HCT116 (cell line): ENCODE measurements at regions not wholly inside any gene's neighbourhood (a gene's known extent, or its start where the extent isn't known, plus 50 kb on each side); places are given as distances from the start of the nearest gene placed in this dataset.

Source experiments
- ATAC-seq: fragments of 200-7000 bp; cut with Tn5 transposase; 2 replicates; pipeline ENCODE4 v1.9.1; 2020; ENCODE audit warnings: mild to moderate bottlenecking, moderate library complexity
- BruUV-seq: library from RNA; stranded (reverse); fragments of 400-500 nt; replicated peaks from 2 replicates; lab custom pipeline; 2021; lab: Mats Ljungman, UMichigan
- CTCF ChIA-PET: fragments of 300-600 bp; sonication (Branson Sonifier 250); formaldehyde crosslinking; loops from one replicate; lab custom pipeline; 2021; ENCODE audit warnings: antibody characterized with exemption; lab: Charles Lee
- POLR2A ChIA-PET: fragments of 300-600, 350-600 bp; sonication (Branson Sonifier 250); formaldehyde crosslinking; loops from one replicate; lab custom pipeline; 2021; ENCODE audit warnings: antibody characterized with exemption; lab: Charles Lee
- RAD21 ChIA-PET, 2 experiments: fragments of 300-600 bp; sonication (Branson Sonifier 250); formaldehyde crosslinking; loops; one replicate each; lab custom pipeline; 2023; ENCODE audit warnings: low total read pairs in 2 of 2; ENCODE audit not compliant: uncharacterized antibody in 2 of 2, unreplicated experiment in 2 of 2, low non-redundant PET in 1 of 2; lab: Charles Lee
- DNase-seq: peaks from one replicate; pipeline ENCODE4 v3.0.0-alpha.2; 2010; ENCODE audit warnings: low read depth, low spot score
- H2AFZ ChIP-seq: fragments of 200-600 bp; shearing (Covaris generic), sonication (generic); 2 replicates; pipeline ENCODE4 v1.6.1; 2017; ENCODE audit warnings: low read depth, mixed run types, mixed read lengths, antibody characterized with exemption, low read length; ENCODE audit not compliant: poor library complexity, severe bottlenecking
- H3K27ac ChIP-seq: 2 replicates; pipeline ENCODE4 v1.5.1; 2012; ENCODE audit warnings: low read depth, low read length
- H3K27me3 ChIP-seq: fragments of 200-600 bp; sonication (generic); 2 replicates; pipeline ENCODE4 v1.6.1; 2016; ENCODE audit warnings: mixed run types, low read length, mixed read lengths; ENCODE audit not compliant: insufficient read depth
- H3K36me3 ChIP-seq, 2 experiments: fragments of 200-500 bp in 1 of 2; fragments of 200-600 bp in 1 of 2; sonication (Bioruptor generic) in 1 of 2; sonication (generic) in 1 of 2; 2 replicates each; pipeline versions ENCODE4 v1.5.1 to v1.6.1; 2014 to 2016; ENCODE audit warnings: low read length in 2 of 2, inconsistent platforms in 1 of 2, mixed read lengths in 1 of 2, mixed run types in 1 of 2; ENCODE audit not compliant: insufficient read depth in 2 of 2, control insufficient read depth in 1 of 2
- H3K4me1 ChIP-seq, 2 experiments: fragments of 200-600 bp in 1 of 2; sonication (generic) in 1 of 2; 2 replicates each; pipeline versions ENCODE4 v1.5.1 to v1.6.1; 2012 to 2017; ENCODE audit warnings: low read length in 2 of 2, inconsistent platforms in 1 of 2, mild to moderate bottlenecking in 1 of 2, mixed read lengths in 1 of 2, mixed run types in 1 of 2, moderate library complexity in 1 of 2; ENCODE audit not compliant: insufficient read depth in 2 of 2, control insufficient read depth in 1 of 2
- H3K4me2 ChIP-seq: fragments of 200-600 bp; sonication (generic); 2 replicates; pipeline ENCODE4 v1.6.1; 2017; ENCODE audit warnings: mixed run types, low read length, mixed read lengths
- H3K4me3 ChIP-seq, 2 experiments: fragments of 200-600 bp in 1 of 2; sonication (generic) in 1 of 2; replicated peaks in 1 of 2; 2 replicates each; pipeline ENCODE4 v1.5.1; 2011 to 2016; ENCODE audit warnings: low read length in 2 of 2, control low read depth in 1 of 2, low read depth in 1 of 2, mild to moderate bottlenecking in 1 of 2, mixed read lengths in 1 of 2, mixed run types in 1 of 2
- H3K79me2 ChIP-seq: fragments of 200-600 bp; sonication (generic); 2 replicates; pipeline ENCODE4 v1.6.1; 2017; ENCODE audit warnings: mild to moderate bottlenecking, mixed run types, low read length, moderate library complexity, mixed read lengths; ENCODE audit not compliant: insufficient read depth
- H3K9ac ChIP-seq: fragments of 200-600 bp; sonication (generic); 2 replicates; pipeline ENCODE4 v1.6.1; 2016; ENCODE audit warnings: low read length, mixed read lengths
- H3K9me2 ChIP-seq: fragments of 200-600 bp; sonication (generic), shearing (Covaris generic); 2 replicates; pipeline ENCODE4 v1.6.1; 2017; ENCODE audit warnings: mixed run types, mild to moderate bottlenecking, moderate library complexity; ENCODE audit not compliant: insufficient read depth
- H3K9me3 ChIP-seq, 2 experiments: fragments of 200-500 bp in 1 of 2; fragments of 200-600 bp in 1 of 2; sonication (Bioruptor generic) in 1 of 2; sonication (generic) in 1 of 2; 2 replicates each; pipeline ENCODE4 v1.6.1; 2014 to 2017; ENCODE audit warnings: low read length in 2 of 2, mixed read lengths in 2 of 2, inconsistent platforms in 1 of 2, low read depth in 1 of 2, mild to moderate bottlenecking in 1 of 2, mixed run types in 1 of 2, moderate library complexity in 1 of 2; ENCODE audit not compliant: control insufficient read depth in 1 of 2, insufficient read depth in 1 of 2
- H4K20me1 ChIP-seq: fragments of 200-600 bp; sonication (generic), shearing (Covaris generic); 2 replicates; pipeline ENCODE4 v1.6.1; 2017; ENCODE audit warnings: mixed run types, mild to moderate bottlenecking, moderate library complexity; ENCODE audit not compliant: insufficient read depth
- CBX3 ChIP-seq: IDR thresholded peaks from 2 replicates; pipeline ENCODE4 v1.6.1; 2012; ENCODE audit warnings: low read depth
- CEBPB ChIP-seq: IDR thresholded peaks from 2 replicates; pipeline ENCODE4 v1.6.1; 2012; ENCODE audit warnings: low read depth
- CTCF ChIP-seq, 3 experiments: fragments of 200-600 bp in 1 of 3; sonication (generic) in 1 of 3; IDR thresholded peaks in 2 of 3; conservative IDR thresholded peaks in 1 of 3; 2 replicates each; pipeline ENCODE4 v1.5.1; 2012 to 2017; ENCODE audit warnings: low read depth in 2 of 3, low read length in 2 of 3, antibody characterized with exemption in 1 of 3, borderline replicate concordance in 1 of 3, control low read depth in 1 of 3, mild to moderate bottlenecking in 1 of 3, mixed read lengths in 1 of 3, mixed run types in 1 of 3, moderate library complexity in 1 of 3; ENCODE audit not compliant: insufficient read depth in 1 of 3
- EGR1 ChIP-seq: IDR thresholded peaks from 2 replicates; pipeline ENCODE4 v1.6.1; 2012; ENCODE audit warnings: low read depth
- ELF1 ChIP-seq: IDR thresholded peaks from 2 replicates; pipeline ENCODE4 v1.6.1; 2012; ENCODE audit warnings: low read depth, borderline replicate concordance
- EZH2phosphoT487 ChIP-seq: fragments of 200-600 bp; IDR thresholded peaks from 2 replicates; pipeline ENCODE4 v1.6.1; 2018; ENCODE audit warnings: antibody characterized with exemption, borderline replicate concordance
- FOSL1 ChIP-seq: IDR thresholded peaks from 2 replicates; pipeline ENCODE4 v1.6.1; 2012; ENCODE audit warnings: low read depth
- JUND ChIP-seq: IDR thresholded peaks from 2 replicates; pipeline ENCODE4 v1.6.1; 2012
- POLR2A ChIP-seq: IDR thresholded peaks from 2 replicates; pipeline ENCODE4 v1.7.0; 2011; ENCODE audit warnings: borderline replicate concordance; ENCODE audit not compliant: insufficient read depth, insufficient read length; ENCODE audit errors: extremely low read depth
- POLR2AphosphoS5 ChIP-seq: IDR thresholded peaks from 2 replicates; pipeline ENCODE4 v1.6.1; 2011; ENCODE audit warnings: mild to moderate bottlenecking, low read depth, low read length, moderate library complexity
- SIN3A ChIP-seq: IDR thresholded peaks from 2 replicates; pipeline ENCODE4 v1.6.1; 2012; ENCODE audit warnings: low read depth
- TCF7L2 ChIP-seq: IDR thresholded peaks from 2 replicates; pipeline ENCODE4 v1.7.0; 2011; ENCODE audit warnings: borderline replicate concordance, inconsistent platforms; ENCODE audit not compliant: insufficient read depth, insufficient read length; ENCODE audit errors: extremely low read depth
- YY1 ChIP-seq: IDR thresholded peaks from 2 replicates; pipeline ENCODE4 v1.6.1; 2011; ENCODE audit warnings: low read length, low read depth, moderate library complexity, mild to moderate bottlenecking; ENCODE audit not compliant: insufficient replicate concordance; ENCODE audit errors: extremely low read depth
- intact Hi-C: fragments of 100-400 bp; cut with micrococcal nuclease; formaldehyde crosslinking; loops from 2 replicates; pipeline ENCODE4 v1.10.0; 2022
- TF ChIP-seq, protein P1 (sequence below): IDR thresholded peaks from 2 replicates; pipeline ENCODE4 v1.6.1; 2011; ENCODE audit warnings: mild to moderate bottlenecking, low read length, moderate library complexity; ENCODE audit not compliant: insufficient replicate concordance; ENCODE audit errors: extremely low read depth
- TF ChIP-seq, protein P2 (sequence below): IDR thresholded peaks from 2 replicates; pipeline ENCODE4 v1.6.1; 2012

DNA sequence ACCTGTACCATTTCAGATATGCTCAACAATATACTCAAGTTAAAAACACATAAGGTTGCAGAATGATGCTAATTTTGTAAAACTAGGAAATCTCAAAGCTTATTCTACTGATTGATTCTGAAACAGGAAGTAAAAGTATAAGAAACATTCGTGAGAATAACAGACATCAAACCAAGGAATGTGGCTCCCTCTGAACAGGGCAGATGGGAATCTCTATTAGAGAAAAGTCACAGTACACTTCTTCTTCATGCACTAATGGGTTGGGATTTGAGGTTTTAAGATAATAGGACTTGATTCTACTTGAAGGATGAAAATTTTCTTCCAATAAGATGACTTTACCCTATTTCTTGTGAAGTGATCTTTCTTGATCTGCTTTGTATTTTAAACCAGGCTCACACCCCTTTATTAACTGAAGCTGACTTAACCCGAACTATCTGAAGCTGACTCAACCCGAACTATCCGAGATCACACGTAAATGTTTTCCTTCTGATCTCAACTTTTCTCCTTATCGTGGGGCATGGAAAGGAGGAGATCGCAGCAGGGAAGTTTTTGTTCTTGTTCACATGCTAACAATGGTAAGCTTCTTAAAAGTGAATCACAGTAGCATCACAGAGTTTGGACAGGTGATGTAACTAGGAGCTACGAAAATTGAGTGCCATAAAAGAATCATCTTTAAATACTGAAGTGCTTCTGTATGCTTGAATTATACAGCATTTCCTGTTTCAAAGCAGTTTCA lies 363.1 kb upstream of the ZFP42 start (continued):
- TF ChIP-seq YY1 (no peak), SIN3A (no peak), JUND (no peak), CTCF (IDR thresholded peaks at IDR 0.05 in 2 of 3, conservative IDR thresholded peaks at IDR 0.05 in 1 of 3; ENCODE audit: borderline replicate concordance in 1 of 3, insufficient read depth in 1 of 3, low read depth in 2 of 3, low read length in 2 of 3) (no peak), CBX3 (no peak), ELF1 (no peak)
- TF ChIP-seq, protein P1, sequence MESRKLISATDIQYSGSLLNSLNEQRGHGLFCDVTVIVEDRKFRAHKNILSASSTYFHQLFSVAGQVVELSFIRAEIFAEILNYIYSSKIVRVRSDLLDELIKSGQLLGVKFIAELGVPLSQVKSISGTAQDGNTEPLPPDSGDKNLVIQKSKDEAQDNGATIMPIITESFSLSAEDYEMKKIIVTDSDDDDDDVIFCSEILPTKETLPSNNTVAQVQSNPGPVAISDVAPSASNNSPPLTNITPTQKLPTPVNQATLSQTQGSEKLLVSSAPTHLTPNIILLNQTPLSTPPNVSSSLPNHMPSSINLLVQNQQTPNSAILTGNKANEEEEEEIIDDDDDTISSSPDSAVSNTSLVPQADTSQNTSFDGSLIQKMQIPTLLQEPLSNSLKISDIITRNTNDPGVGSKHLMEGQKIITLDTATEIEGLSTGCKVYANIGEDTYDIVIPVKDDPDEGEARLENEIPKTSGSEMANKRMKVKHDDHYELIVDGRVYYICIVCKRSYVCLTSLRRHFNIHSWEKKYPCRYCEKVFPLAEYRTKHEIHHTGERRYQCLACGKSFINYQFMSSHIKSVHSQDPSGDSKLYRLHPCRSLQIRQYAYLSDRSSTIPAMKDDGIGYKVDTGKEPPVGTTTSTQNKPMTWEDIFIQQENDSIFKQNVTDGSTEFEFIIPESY: no peak

DNA sequence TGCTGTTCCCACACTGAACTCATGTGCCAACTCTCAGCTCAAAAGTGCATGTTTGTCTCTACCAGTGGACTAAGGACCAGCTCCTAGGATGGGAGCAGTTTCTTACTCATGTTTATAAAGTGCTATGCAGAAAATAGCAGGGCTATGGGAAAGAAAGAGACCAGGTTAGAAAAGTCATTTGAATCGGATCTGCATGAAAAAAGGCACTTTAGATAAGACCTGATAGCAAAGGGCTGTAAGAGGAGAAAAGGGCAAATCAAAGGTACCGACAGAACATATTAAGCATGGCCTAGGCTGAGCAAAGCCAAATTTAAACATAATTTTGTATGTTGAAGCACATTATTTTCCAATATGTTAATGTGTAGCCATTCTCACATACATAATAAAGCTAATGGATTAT lies 362.3 kb upstream of the ZFP42 start:
- H3K9ac ChIP-seq: no peak overlapping the region
- H3K27me3 ChIP-seq: no peaks in the 10 kb centered on the region
- no peaks in the 10 kb centered on the region for H3K9me2 ChIP-seq
- H3K36me3 ChIP-seq: no peaks in the 10 kb centered on the region
- ChIA-PET RAD21 (no interaction called here), CTCF (no interaction called here), POLR2A (no interaction called here)
- no peak overlapping the region for H3K27ac ChIP-seq
- ATAC-seq: no peak
- H3K4me1 ChIP-seq: no peaks in the 10 kb centered on the region
- TF ChIP-seq TCF7L2 (no peak), FOSL1 (no peak), POLR2A (no peak), POLR2AphosphoS5 (no peak), EZH2phosphoT487 (no peak), CEBPB (no peak), JUND (no peak), EGR1 (no peak)
- TF ChIP-seq, protein P2, sequence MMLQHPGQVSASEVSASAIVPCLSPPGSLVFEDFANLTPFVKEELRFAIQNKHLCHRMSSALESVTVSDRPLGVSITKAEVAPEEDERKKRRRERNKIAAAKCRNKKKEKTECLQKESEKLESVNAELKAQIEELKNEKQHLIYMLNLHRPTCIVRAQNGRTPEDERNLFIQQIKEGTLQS: no peak
- no peak overlapping the region for H3K4me2 ChIP-seq
- intact Hi-C loops: no loop called here
- H3K9me3 ChIP-seq: no peaks in the 10 kb centered on the region
- BruUV-seq: no TSS peak
- no peaks in the 10 kb centered on the region for H3K79me2 ChIP-seq
- no peak for DNase-seq
- H4K20me1 ChIP-seq: no peaks in the 10 kb centered on the region
- no peak overlapping the region for H3K4me3 ChIP-seq
- H2AFZ ChIP-seq: no peak overlapping the region
